ENCODE measurements at regions not wholly inside any gene's neighbourhood (a gene's known extent, or its start where the extent isn't known, plus 50 kb on each side); places are given as distances from the start of the nearest gene placed in this dataset.
A peak's percentile ranks its signal among the peaks of the same experiment; 100 is the strongest.
"Not testable (repeated sequence)": the region's sequence is repeated elsewhere in the genome, so short reads cannot be mapped to it uniquely, and the experiment has no call there.

GRCh38 chr18:49694402-49694801 lies 118.9 kb downstream of the ACAA2 start:
- DNase-seq, result no peak

- DNase-seq, result no peak
Observed at GRCh38 chr18:49693717-49694005, 119.7 kb downstream of the ACAA2 start.

- no peak for DNase-seq
Observed at GRCh38 chr18:49692906-49693716, 120.2 kb downstream of the ACAA2 start.

- DNase-seq, result no peak
Observed at GRCh38 chr18:49691177-49691608, 122.1 kb downstream of the ACAA2 start.

GRCh38 chr18:49690312-49690711 lies 123.0 kb downstream of the ACAA2 start:
- no peak for DNase-seq

GRCh38 chr18:49685231-49685942 lies 123.5 kb downstream of the LIPG start:
- DNase-seq, result no peak

- DNase-seq, result not testable (repeated sequence)
Observed at GRCh38 chr18:49682803-49683190, 120.9 kb downstream of the LIPG start.

GRCh38 chr18:49682173-49682802 lies 120.4 kb downstream of the LIPG start:
- no peak for DNase-seq

GRCh38 chr18:49681387-49681786 lies 119.5 kb downstream of the LIPG start:
- no peak for DNase-seq

GRCh38 chr18:49678440-49678839 lies 116.6 kb downstream of the LIPG start:
- DNase-seq, result no peak

GRCh38 chr18:49677762-49678413 lies 116.0 kb downstream of the LIPG start:
- DNase-seq, result no peak

GRCh38 chr18:49677081-49677480 lies 115.2 kb downstream of the LIPG start:
- no peak for DNase-seq

GRCh38 chr18:49673281-49673680 lies 111.4 kb downstream of the LIPG start:
- DNase-seq, result no peak

- DNase-seq, result no peak
Observed at GRCh38 chr18:49672853-49673252, 111.0 kb downstream of the LIPG start.

- DNase-seq, result no peak
Observed at GRCh38 chr18:49669403-49669802, 107.5 kb downstream of the LIPG start.

- DNase-seq, result peak; percentile 55
Observed at GRCh38 chr18:49668574-49669275, 106.9 kb downstream of the LIPG start.

GRCh38 chr18:49667462-49667861 lies 105.6 kb downstream of the LIPG start:
- no peak for DNase-seq

- no peak for DNase-seq
Observed at GRCh38 chr18:49666045-49666775, 104.4 kb downstream of the LIPG start.

GRCh38 chr18:49663899-49664890 lies 102.3 kb downstream of the LIPG start:
- no peak for DNase-seq

- DNase-seq, result no peak
Observed at GRCh38 chr18:49662506-49662905, 100.6 kb downstream of the LIPG start.

Data from left kidney (tissue), 1 donor.